Retina (tissue), 1 donor: ENCODE measurements at regions not wholly inside any gene's neighbourhood (a gene's known extent, or its start where the extent isn't known, plus 50 kb on each side); places are given as distances from the start of the nearest gene placed in this dataset.
"Not testable (repeated sequence)": the region's sequence is repeated elsewhere in the genome, so short reads cannot be mapped to it uniquely, and the experiment has no call there.

Experiments used
- DNase-seq: peaks from one replicate; pipeline ENCODE4 v3.0.0-alpha.2; 2016

GRCh38 chrX:91500499-91500898, 65.9 kb downstream of the PABPC5 start:
- DNase-seq: peak; percentile 2

DNA sequence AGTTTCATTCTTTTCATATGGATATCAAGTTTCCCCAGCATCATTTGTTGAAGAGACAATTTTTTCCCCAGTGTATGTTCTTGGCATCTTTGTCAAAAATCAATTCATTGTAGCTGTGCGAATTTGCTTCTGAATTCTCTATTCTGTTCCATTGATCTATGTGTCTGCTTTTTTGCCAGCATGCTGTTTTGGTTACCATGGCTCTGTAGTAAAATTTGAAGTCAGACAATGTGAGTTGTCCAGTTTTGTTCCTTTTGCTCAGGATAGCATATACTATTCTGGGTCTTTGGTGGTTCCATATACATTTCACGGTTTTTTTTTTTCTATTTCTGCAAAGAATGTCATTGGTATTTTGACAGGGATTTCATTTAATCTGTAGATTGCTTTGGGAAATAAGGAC, 95.6 kb downstream of the PABPC5 start:
- DNase-seq: not testable (repeated sequence)

GRCh38 chrX:91563127-91563526, 128.5 kb downstream of the PABPC5 start:
- not testable (repeated sequence) for DNase-seq
